IMR-90 (cell line): ENCODE measurements at regions not wholly inside any gene's neighbourhood (a gene's known extent, or its start where the extent isn't known, plus 50 kb on each side); places are given as distances from the start of the nearest gene placed in this dataset.

ENCODE experiments used
- ATAC-seq: fragments of 200-7000 bp; cut with Tn5 transposase; 2 replicates; pipeline ENCODE4 v1.9.1; 2020; ENCODE audit warnings: low read depth, mild to moderate bottlenecking, moderate library complexity
- BruUV-seq: library from RNA; stranded (reverse); fragments of 400-500 nt; replicated peaks from 2 replicates; lab custom pipeline; 2021; lab: Mats Ljungman, UMichigan
- CTCF ChIA-PET: fragments of 300-600 bp; formaldehyde crosslinking; extraction: SDS; loops from one replicate; lab custom pipeline; 2021; ENCODE audit warnings: antibody characterized with exemption; lab: Yijun Ruan, JAX
- POLR2A ChIA-PET: fragments of 300-600 bp; sonication (Branson Sonifier 250); formaldehyde crosslinking; loops from one replicate; lab custom pipeline; 2022; ENCODE audit warnings: antibody characterized with exemption; ENCODE audit not compliant: unreplicated experiment; lab: Charles Lee
- DNase-seq: peaks from one replicate; pipeline ENCODE4 v3.0.0; 2013
- H2AFZ ChIP-seq: replicated peaks from 2 replicates; pipeline ENCODE3; 2013; ENCODE audit warnings: low read length, mild to moderate bottlenecking; ENCODE audit not compliant: poor library complexity
- H2AK5ac ChIP-seq: 2 replicates; pipeline ENCODE4 v1.6.1; 2013; ENCODE audit warnings: low read depth, low read length, inconsistent platforms
- H2AK9ac ChIP-seq: replicated peaks from 2 replicates; pipeline ENCODE3; 2013; ENCODE audit warnings: mild to moderate bottlenecking, low read depth, low read length, moderate library complexity; ENCODE audit not compliant: poor library complexity
- H2BK120ac ChIP-seq: 2 replicates; pipeline ENCODE4 v1.6.1; 2013; ENCODE audit warnings: low read depth, low read length, inconsistent platforms
- H2BK15ac ChIP-seq: 3 replicates; pipeline ENCODE4 v1.6.1; 2013; ENCODE audit warnings: low read depth, low read length, inconsistent platforms
- H2BK20ac ChIP-seq: 2 replicates; pipeline ENCODE4 v1.6.1; 2013; ENCODE audit warnings: low read depth, mild to moderate bottlenecking, inconsistent platforms, low read length, moderate library complexity
- H2BK5ac ChIP-seq: 2 replicates; pipeline ENCODE4 v1.6.1; 2013; ENCODE audit warnings: mild to moderate bottlenecking, low read depth, low read length, inconsistent platforms; ENCODE audit not compliant: poor library complexity, severe bottlenecking
- H3K14ac ChIP-seq: replicated peaks from 2 replicates; pipeline ENCODE4 v1.6.1; 2013; ENCODE audit warnings: low read depth, low read length, inconsistent platforms
- H3K18ac ChIP-seq: 2 replicates; pipeline ENCODE4 v1.6.1; 2013; ENCODE audit warnings: low read depth, low read length, control low read depth
- H3K23ac ChIP-seq: 2 replicates; pipeline ENCODE4 v1.6.1; 2013; ENCODE audit warnings: low read depth, low read length, inconsistent platforms
- H3K27ac ChIP-seq: 2 replicates; pipeline ENCODE4 v1.5.1; 2013; ENCODE audit warnings: mild to moderate bottlenecking, control low read depth, low read length; ENCODE audit not compliant: insufficient read depth
- H3K27me3 ChIP-seq: 2 replicates; pipeline ENCODE4 v1.6.1; 2013; ENCODE audit warnings: low read length; ENCODE audit not compliant: control insufficient read depth, insufficient read depth
- H3K36me3 ChIP-seq: 2 replicates; pipeline ENCODE4 v1.6.1; 2013; ENCODE audit warnings: low read length, mixed read lengths; ENCODE audit not compliant: control insufficient read depth, insufficient read depth
- H3K4ac ChIP-seq: 2 replicates; pipeline ENCODE4 v1.6.1; 2013; ENCODE audit warnings: low read depth, low read length, inconsistent platforms
- H3K4me1 ChIP-seq: 2 replicates; pipeline ENCODE4 v1.6.1; 2013; ENCODE audit warnings: low read length, mixed read lengths; ENCODE audit not compliant: control insufficient read depth, insufficient read depth
- H3K4me2 ChIP-seq: 2 replicates; pipeline ENCODE4 v1.6.1; 2013; ENCODE audit warnings: low read depth, mild to moderate bottlenecking, control low read depth, low read length, moderate library complexity
- H3K4me3 ChIP-seq: 2 replicates; pipeline ENCODE4 v1.5.1; 2013; ENCODE audit warnings: low read depth, mild to moderate bottlenecking, control low read depth, low read length, moderate library complexity; ENCODE audit not compliant: insufficient read depth
- H3K56ac ChIP-seq: 2 replicates; pipeline ENCODE4 v1.6.1; 2013; ENCODE audit warnings: low read length, inconsistent platforms; ENCODE audit not compliant: insufficient read depth; ENCODE audit errors: extremely low read depth
- H3K79me1 ChIP-seq, 2 experiments: 2 replicates each; pipeline ENCODE4 v1.6.1; 2013; ENCODE audit warnings: low read length in 2 of 2, inconsistent platforms in 1 of 2, low read depth in 1 of 2
- H3K9ac ChIP-seq: 2 replicates; pipeline ENCODE4 v1.6.1; 2013; ENCODE audit warnings: low read depth, low read length, control low read depth
- H3K9me1 ChIP-seq: 2 replicates; pipeline ENCODE4 v1.6.1; 2013; ENCODE audit warnings: low read length, inconsistent platforms; ENCODE audit not compliant: insufficient read depth
- H3K9me3 ChIP-seq: 2 replicates; pipeline ENCODE4 v1.6.1; 2013; ENCODE audit warnings: low read length; ENCODE audit not compliant: control insufficient read depth, insufficient read depth
- H4K20me1 ChIP-seq: 2 replicates; pipeline ENCODE4 v1.6.1; 2013; ENCODE audit warnings: low read length, inconsistent platforms; ENCODE audit not compliant: insufficient read depth
- H4K5ac ChIP-seq: 2 replicates; pipeline ENCODE4 v1.6.1; 2013; ENCODE audit warnings: mild to moderate bottlenecking, low read depth, low read length, control low read depth
- H4K8ac ChIP-seq, 2 experiments: 2 replicates each; pipeline ENCODE4 v1.6.1; 2013; ENCODE audit warnings: low read depth in 2 of 2, low read length in 2 of 2, control low read depth in 1 of 2, inconsistent platforms in 1 of 2
- H4K91ac ChIP-seq: 2 replicates; pipeline ENCODE4 v1.6.1; 2013; ENCODE audit warnings: low read depth, low read length, inconsistent platforms; ENCODE audit not compliant: insufficient read depth
- CEBPB ChIP-seq: IDR thresholded peaks from 2 replicates; pipeline ENCODE4 v1.6.1; 2012; ENCODE audit warnings: low read depth, low read length, improper control_type of control experiment
- WGBS, 2 experiments: methylation state at CpG; one replicate each; pipeline versions ENCODE4 v1.1.5 to v1.1.7; 2013; ENCODE audit warnings: missing lambda C conversion rate in 2 of 2; ENCODE audit not compliant: insufficient read length in 1 of 2; ENCODE audit errors: extremely low coverage in 2 of 2; 5-methylcytosine and 5-hydroxymethylcytosine counted together
- dilution Hi-C: fragments of 300-500 bp; cut with HindIII; formaldehyde crosslinking; loops from one replicate; pipeline ENCODE4 v1.14.3; 2018; ENCODE audit warnings: low sequenced_read_pairs; ENCODE audit not compliant: unreplicated experiment
- in situ Hi-C: fragments of 300-500 bp; cut with MboI; formaldehyde crosslinking; loops from 3 replicates; pipeline ENCODE4 v1.14.3; 2019; ENCODE audit warnings: low sequenced_read_pairs, inconsistent platforms, mixed read lengths
- intact Hi-C: fragments of 100-400 bp; cut with micrococcal nuclease; formaldehyde crosslinking; loops from 2 replicates; pipeline ENCODE4 v1.10.0; 2022

- in situ Hi-C loops (no loop called here), dilution Hi-C loops (no loop called here), intact Hi-C loops (no loop called here)
- BruUV-seq = no TSS peak
- Histone ChIP-seq H2BK5ac (no peak overlapping the region), H3K9ac (no peak overlapping the region), H3K18ac (no peak overlapping the region), H2AFZ (no peak overlapping the region), H4K8ac (no peak overlapping the region), H3K4me3 (no peak overlapping the region), H3K4me1 (no peaks in the 10 kb centered on the region), H2BK15ac (no peak overlapping the region), H4K91ac (no peak overlapping the region), H3K27ac (no peak overlapping the region), H3K9me3 (no peaks in the 10 kb centered on the region), H4K5ac (no peak overlapping the region), H3K79me1 (no peaks in the 10 kb centered on the region), H2BK120ac (no peak overlapping the region), H3K4me2 (no peak overlapping the region), H4K20me1 (no peaks in the 10 kb centered on the region), H3K9me1 (no peaks in the 10 kb centered on the region), H3K23ac (no peak overlapping the region), H2AK5ac (no peak overlapping the region), H3K56ac (no peak overlapping the region), H3K36me3 (no peaks in the 10 kb centered on the region), H3K14ac (no peak overlapping the region), H3K27me3 (no peaks in the 10 kb centered on the region), H2BK20ac (no peak overlapping the region), H3K4ac (no peak overlapping the region), H2AK9ac (no peak overlapping the region)
- POLR2A ChIA-PET = no interaction called here
- WGBS, 2 experiments = no CpG with 5 or more reads among the region's 1 CpG
- DNase-seq = no peak
- ATAC-seq = no peak
- no peak for TF ChIP-seq CEBPB
- CTCF ChIA-PET = no interaction called here
These were observed 1744.3 kb upstream of the PIK3C3 start for GRCh38 chr18:40210696-40211095.
